ENCODE measurements at regions not wholly inside any gene's neighbourhood (a gene's known extent, or its start where the extent isn't known, plus 50 kb on each side); places are given as distances from the start of the nearest gene placed in this dataset.

- Histone ChIP-seq H3K9me3 (no peaks in the 10 kb centered on the region), H3K36me3 (no peaks in the 10 kb centered on the region), H3K4me3 (no peak overlapping the region), H3K4me1 (peaks cover 0 to 88% (median 7%) of the 10 kb centered on the region in 12 donors), H3K27ac (peak overlapping the region in 1 of 12 donors; percentile 91), H3K27me3 (peaks cover 0 to 14% (median 0%) of the 10 kb centered on the region in 9 donors)
- intact Hi-C loops (cut with DNase I) = no loop called here
- 79 to 84% (median 83%) methylated on average over 9 of the region's 9 CpGs for WGBS, 4 donors
- DNase-seq = no peak
- TF ChIP-seq POLR2A (IDR thresholded peaks at IDR 0.05) = no peak
- no peak for TF ChIP-seq CTCF (IDR thresholded peaks at IDR 0.05)
- ATAC-seq = no peak
These were observed 73.0 kb upstream of the SFMBT2 start for GRCh38 chr10:7483848-7484247.

DNA sequence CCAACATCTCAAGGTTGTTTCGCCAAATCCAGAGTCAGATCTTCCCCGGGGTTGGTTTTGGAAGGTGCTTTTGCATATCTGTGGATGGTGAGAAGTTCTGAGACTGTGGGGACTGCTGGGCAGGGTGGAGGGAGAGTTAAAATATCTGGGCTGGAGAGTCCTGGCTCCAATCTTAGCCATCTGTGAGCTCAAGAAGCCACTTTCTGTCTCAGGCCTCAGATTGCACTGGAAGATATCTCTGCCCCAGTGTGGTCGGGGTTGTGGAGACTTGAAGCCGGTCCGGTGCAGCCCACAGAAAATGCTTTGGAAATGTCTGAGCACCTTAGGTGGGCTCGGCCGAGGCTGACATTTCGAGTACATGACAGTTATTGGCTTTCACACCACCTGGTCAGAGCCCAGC is 72.2 kb upstream of the SFMBT2 start:
- Histone ChIP-seq H3K4me3 (no peak overlapping the region), H3K27me3 (peaks cover 0 to 14% (median 0%) of the 10 kb centered on the region in 9 donors), H3K36me3 (no peaks in the 10 kb centered on the region), H3K27ac (peak overlapping the region in 1 of 12 donors; percentile 91), H3K4me1 (peaks cover 0 to 79% (median 2%) of the 10 kb centered on the region in 12 donors), H3K9me3 (no peaks in the 10 kb centered on the region)
- 89 to 95% (median 90%) methylated on average over 7 to 8 of the region's 8 CpGs for WGBS, 4 donors
- intact Hi-C loops (cut with DNase I) = no loop called here
- TF ChIP-seq POLR2A (IDR thresholded peaks at IDR 0.05) = no peak
- no peak for TF ChIP-seq CTCF (IDR thresholded peaks at IDR 0.05)
- ATAC-seq (no peak), DNase-seq (no peak)

DNA sequence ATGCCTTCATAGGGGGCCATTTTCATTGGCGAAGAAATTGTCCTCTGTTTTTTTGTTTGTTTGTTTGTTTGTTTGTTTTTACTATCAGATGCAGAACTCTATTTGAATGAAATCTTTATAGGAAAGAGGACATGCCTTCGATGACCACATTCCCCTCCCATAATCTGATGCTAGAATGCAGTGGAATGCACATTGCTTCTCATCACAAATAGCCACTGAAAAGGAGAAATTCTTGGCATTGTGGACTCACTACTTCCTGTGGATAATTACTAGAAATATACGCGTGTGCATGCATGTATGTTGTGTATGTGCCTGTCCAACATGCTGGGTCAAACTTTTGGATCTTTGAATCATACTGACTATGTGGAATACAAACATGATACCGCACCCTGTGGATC is 70.5 kb upstream of the SFMBT2 start:
- H3K9me3 ChIP-seq = peaks cover 0 to 3% (median 0%) of the 10 kb centered on the region in 12 donors
- TF ChIP-seq CTCF (IDR thresholded peaks at IDR 0.05) = no peak
- H3K27ac ChIP-seq = peak overlapping the region in 1 of 12 donors; percentile 81
- H3K4me3 ChIP-seq = no peak overlapping the region
- H3K4me1 ChIP-seq = peaks cover 0 to 68% (median under 1%) of the 10 kb centered on the region in 12 donors
- 53 to 62% (median 55%) methylated on average over 5 of the region's 5 CpGs for WGBS, 4 donors
- intact Hi-C loops (cut with DNase I) = no loop called here
- H3K27me3 ChIP-seq = peaks cover 0 to 14% (median 0%) of the 10 kb centered on the region in 9 donors
- no peak for ATAC-seq
- no peaks in the 10 kb centered on the region for H3K36me3 ChIP-seq
- no peak for DNase-seq

DNA sequence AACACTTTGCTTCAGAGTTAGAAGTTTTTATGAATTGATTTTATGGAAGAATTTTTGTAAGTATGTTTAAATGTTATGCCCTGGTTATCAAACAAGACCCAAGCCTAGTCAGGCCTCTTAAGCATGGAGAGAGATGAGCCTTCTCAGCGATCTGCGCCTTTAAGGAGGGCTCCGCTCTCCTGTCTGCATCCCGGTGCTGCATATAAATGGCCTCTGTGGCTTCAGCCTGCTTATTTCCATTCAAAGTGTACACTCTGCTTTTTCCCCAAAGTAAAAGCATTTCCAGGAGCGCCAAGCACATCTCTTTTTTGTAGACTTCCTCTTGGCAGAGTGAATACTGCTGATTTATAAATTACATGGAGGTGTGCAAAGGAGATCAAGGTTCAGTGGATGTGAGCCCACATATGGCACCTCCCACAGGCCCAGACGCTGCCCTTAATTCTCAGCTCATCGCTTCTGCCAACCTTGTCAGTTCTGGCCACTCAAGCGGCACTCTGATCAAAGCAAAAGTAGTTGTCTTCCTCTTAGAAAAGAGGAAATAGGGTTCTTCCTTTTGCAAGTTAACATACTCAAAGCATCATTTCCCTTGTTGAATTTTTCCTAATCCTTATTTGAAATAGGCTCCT is 70.0 kb upstream of the SFMBT2 start:
- Histone ChIP-seq H3K4me3 (no peak overlapping the region), H3K4me1 (peaks cover 0 to 68% (median 3%) of the 10 kb centered on the region in 12 donors), H3K27ac (peak overlapping the region in 1 of 12 donors; percentile 81), H3K9me3 (peaks cover 0 to 3% (median 0%) of the 10 kb centered on the region in 12 donors), H3K27me3 (peaks cover 0 to 10% (median 0%) of the 10 kb centered on the region in 9 donors), H3K36me3 (no peaks in the 10 kb centered on the region)
- TF ChIP-seq POLR2A (IDR thresholded peaks at IDR 0.05) (no peak), CTCF (IDR thresholded peaks at IDR 0.05) (no peak)
- ATAC-seq = peak in 3 of 4 donors; percentile 18 to 31 (median 28)
- DNase-seq = no peak
- whole genome bisulfite sequencing, 4 donors = 58 to 66% (median 59%) methylated on average over 8 of the region's 8 CpGs
- intact Hi-C loops (cut with DNase I) = no loop called here

All from heart left ventricle (tissue), 16 donors.